Hepatocyte (in vitro differentiated cells): ENCODE measurements at regions not wholly inside any gene's neighbourhood (a gene's known extent, or its start where the extent isn't known, plus 50 kb on each side); places are given as distances from the start of the nearest gene placed in this dataset.

Experiments used
- DNase-seq: peaks from one replicate; pipeline ENCODE4 v3.0.0-alpha.2; 2016; ENCODE audit warnings: low spot score
- H2AFZ ChIP-seq: fragments of 200-600 bp; sonication (generic); 2 replicates; pipeline ENCODE4 v1.6.0; 2016; ENCODE audit warnings: antibody characterized with exemption, mild to moderate bottlenecking
- H3K27ac ChIP-seq: fragments of 200-600 bp; sonication (generic); 2 replicates; pipeline ENCODE4 v1.5.1; 2016; ENCODE audit warnings: mild to moderate bottlenecking
- H3K27me3 ChIP-seq: fragments of 200-600 bp; sonication (generic); 2 replicates; pipeline ENCODE4 v1.6.1; 2016
- H3K36me3 ChIP-seq: fragments of 200-600 bp; sonication (generic); replicated peaks from 2 replicates; pipeline ENCODE4 v1.5.1; 2016; ENCODE audit warnings: low read depth; ENCODE audit not compliant: insufficient read depth
- H3K4me1 ChIP-seq: fragments of 200-600 bp; sonication (generic); 2 replicates; pipeline ENCODE4 v1.5.1; 2016; ENCODE audit warnings: mild to moderate bottlenecking, moderate library complexity; ENCODE audit not compliant: insufficient read depth
- H3K4me2 ChIP-seq: fragments of 200-600 bp; sonication (generic); 2 replicates; pipeline ENCODE4 v1.6.0; 2016
- H3K4me3 ChIP-seq: fragments of 200-600 bp; sonication (generic); 2 replicates; pipeline ENCODE4 v1.5.1; 2016; ENCODE audit warnings: mild to moderate bottlenecking
- H3K79me2 ChIP-seq: fragments of 200-600 bp; sonication (generic); 2 replicates; pipeline ENCODE4 v1.6.0; 2017; ENCODE audit warnings: mild to moderate bottlenecking
- H3K9me2 ChIP-seq: fragments of 200-600 bp; sonication (generic); replicated peaks from 2 replicates; pipeline ENCODE4 v1.6.0; 2017; ENCODE audit warnings: mild to moderate bottlenecking; ENCODE audit not compliant: insufficient read depth
- H3K9me3 ChIP-seq: fragments of 200-600 bp; sonication (generic); 2 replicates; pipeline ENCODE4 v1.5.1; 2016; ENCODE audit warnings: low read depth, mild to moderate bottlenecking
- H4K20me1 ChIP-seq: fragments of 200-600 bp; sonication (generic); 2 replicates; pipeline ENCODE4 v1.6.0; 2016; ENCODE audit warnings: mild to moderate bottlenecking; ENCODE audit not compliant: insufficient read depth, poor library complexity, severe bottlenecking
- EZH2 ChIP-seq: fragments of 200-600 bp; sonication (generic); IDR thresholded peaks from 2 replicates; pipeline ENCODE4 v1.6.1; 2016; ENCODE audit warnings: antibody characterized with exemption, mild to moderate bottlenecking, borderline replicate concordance
- EZH2phosphoT487 ChIP-seq: fragments of 200-600 bp; sonication (generic); IDR thresholded peaks from one replicate; pipeline ENCODE4 v1.6.1; 2018; ENCODE audit warnings: antibody characterized with exemption, mild to moderate bottlenecking, low read depth, moderate library complexity; ENCODE audit not compliant: unreplicated experiment, severe bottlenecking
- WGBS: methylation state at CpG from one replicate; pipeline ENCODE4 v1.1.6; 2016; ENCODE audit warnings: low lambda C conversion rate; ENCODE audit errors: missing lambda C conversion rate; 5-methylcytosine and 5-hydroxymethylcytosine counted together
- TF ChIP-seq, protein P1 (sequence below): fragments of 200-600 bp; sonication (generic); IDR thresholded peaks from 2 replicates; pipeline ENCODE4 v1.5.1; 2016; ENCODE audit warnings: antibody characterized with exemption, mild to moderate bottlenecking; ENCODE audit not compliant: poor library complexity

- Histone ChIP-seq H3K4me2 (no peak overlapping the region), H3K4me3 (no peak overlapping the region), H3K36me3 (no peaks in the 10 kb centered on the region), H3K4me1 (no peaks in the 10 kb centered on the region), H3K9me2 (no peaks in the 10 kb centered on the region), H3K79me2 (no peaks in the 10 kb centered on the region), H4K20me1 (no peaks in the 10 kb centered on the region), H3K9me3 (no peaks in the 10 kb centered on the region), H3K27me3 (no peaks in the 10 kb centered on the region), H2AFZ (no peak overlapping the region), H3K27ac (no peak overlapping the region)
- 91% methylated on average over 3 of the region's 3 CpGs for WGBS
- DNase-seq, result no peak
- TF ChIP-seq, protein P1, sequence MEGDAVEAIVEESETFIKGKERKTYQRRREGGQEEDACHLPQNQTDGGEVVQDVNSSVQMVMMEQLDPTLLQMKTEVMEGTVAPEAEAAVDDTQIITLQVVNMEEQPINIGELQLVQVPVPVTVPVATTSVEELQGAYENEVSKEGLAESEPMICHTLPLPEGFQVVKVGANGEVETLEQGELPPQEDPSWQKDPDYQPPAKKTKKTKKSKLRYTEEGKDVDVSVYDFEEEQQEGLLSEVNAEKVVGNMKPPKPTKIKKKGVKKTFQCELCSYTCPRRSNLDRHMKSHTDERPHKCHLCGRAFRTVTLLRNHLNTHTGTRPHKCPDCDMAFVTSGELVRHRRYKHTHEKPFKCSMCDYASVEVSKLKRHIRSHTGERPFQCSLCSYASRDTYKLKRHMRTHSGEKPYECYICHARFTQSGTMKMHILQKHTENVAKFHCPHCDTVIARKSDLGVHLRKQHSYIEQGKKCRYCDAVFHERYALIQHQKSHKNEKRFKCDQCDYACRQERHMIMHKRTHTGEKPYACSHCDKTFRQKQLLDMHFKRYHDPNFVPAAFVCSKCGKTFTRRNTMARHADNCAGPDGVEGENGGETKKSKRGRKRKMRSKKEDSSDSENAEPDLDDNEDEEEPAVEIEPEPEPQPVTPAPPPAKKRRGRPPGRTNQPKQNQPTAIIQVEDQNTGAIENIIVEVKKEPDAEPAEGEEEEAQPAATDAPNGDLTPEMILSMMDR, result no peak
- TF ChIP-seq EZH2phosphoT487 (no peak), EZH2 (no peak)
These were observed 158.6 kb downstream of the ICE1 start for GRCh38 chr5:5581080-5581479.

DNA sequence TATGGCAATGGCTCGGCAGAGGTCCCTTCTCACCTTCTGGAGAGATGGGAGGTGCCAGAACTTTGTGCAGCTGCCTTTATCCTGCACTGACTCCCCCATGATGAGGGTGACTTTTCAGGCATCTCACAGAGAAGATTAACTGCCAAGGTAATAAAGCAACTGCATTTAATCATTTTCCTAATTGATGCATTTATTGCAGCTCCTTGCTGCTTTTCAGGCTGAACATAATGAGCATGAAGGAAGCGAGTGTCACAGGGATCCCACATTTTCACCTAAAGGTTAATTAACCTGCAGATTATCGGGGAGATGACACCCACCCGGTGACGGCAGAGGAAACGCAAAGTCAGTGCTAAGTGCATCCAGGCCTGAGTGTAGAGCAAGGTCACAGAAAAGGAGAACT lies 154.3 kb downstream of the ICE1 start:
- 91% methylated on average over 6 of the region's 6 CpGs for WGBS
- Histone ChIP-seq H3K9me2 (no peaks in the 10 kb centered on the region), H4K20me1 (no peaks in the 10 kb centered on the region), H3K4me1 (no peaks in the 10 kb centered on the region), H3K9me3 (no peaks in the 10 kb centered on the region), H3K27me3 (no peaks in the 10 kb centered on the region), H3K27ac (no peak overlapping the region), H3K4me2 (no peak overlapping the region), H2AFZ (no peak overlapping the region), H3K36me3 (no peaks in the 10 kb centered on the region), H3K79me2 (no peaks in the 10 kb centered on the region), H3K4me3 (no peak overlapping the region)
- TF ChIP-seq, protein P1, result no peak
- TF ChIP-seq EZH2phosphoT487, result no peak
- TF ChIP-seq EZH2, result no peak
- DNase-seq, result no peak

DNA sequence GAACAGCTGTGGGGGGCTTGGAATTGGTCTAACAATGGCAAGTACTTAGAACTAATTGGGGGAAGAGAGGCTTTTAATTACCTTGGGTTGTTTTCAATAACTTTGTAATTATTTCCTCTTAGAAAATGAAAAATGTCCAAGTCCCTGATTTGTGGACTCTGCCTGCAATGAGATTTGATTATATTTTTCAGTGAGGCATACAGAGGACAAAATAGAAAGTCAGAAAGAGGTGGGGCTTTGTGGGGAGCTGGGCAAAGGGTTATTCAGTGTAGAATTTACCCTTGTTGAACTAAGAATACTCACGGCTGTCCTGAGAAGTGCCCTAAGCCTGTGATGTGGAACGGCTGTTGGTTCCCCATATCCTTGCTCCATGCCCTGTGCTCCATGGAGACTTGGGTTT lies 153.0 kb downstream of the ICE1 start:
- H2AFZ ChIP-seq, result no peak overlapping the region
- H4K20me1 ChIP-seq, result no peaks in the 10 kb centered on the region
- H3K9me3 ChIP-seq, result no peaks in the 10 kb centered on the region
- H3K4me3 ChIP-seq, result no peak overlapping the region
- H3K9me2 ChIP-seq, result no peaks in the 10 kb centered on the region
- no peaks in the 10 kb centered on the region for H3K79me2 ChIP-seq
- no peaks in the 10 kb centered on the region for H3K4me1 ChIP-seq
- TF ChIP-seq EZH2, result no peak
- no peak for TF ChIP-seq EZH2phosphoT487
- no peaks in the 10 kb centered on the region for H3K27me3 ChIP-seq
- no peak overlapping the region for H3K4me2 ChIP-seq
- no peak overlapping the region for H3K27ac ChIP-seq
- H3K36me3 ChIP-seq, result no peaks in the 10 kb centered on the region
- 92% methylated on average over 2 of the region's 2 CpGs for WGBS
- no peak for DNase-seq

GRCh38 chr5:5573798-5574380 lies 151.4 kb downstream of the ICE1 start:
- no peak overlapping the region for H2AFZ ChIP-seq
- no peaks in the 10 kb centered on the region for H3K4me1 ChIP-seq

More at GRCh38 chr5:5573798-5574380, 151.4 kb downstream of the ICE1 start:
- Histone ChIP-seq H3K9me3 (no peaks in the 10 kb centered on the region), H3K36me3 (no peaks in the 10 kb centered on the region), H3K79me2 (no peaks in the 10 kb centered on the region), H3K27me3 (no peaks in the 10 kb centered on the region), H3K27ac (no peak overlapping the region), H3K4me2 (no peak overlapping the region), H3K9me2 (no peaks in the 10 kb centered on the region), H3K4me3 (no peak overlapping the region), H4K20me1 (no peaks in the 10 kb centered on the region)
- TF ChIP-seq EZH2phosphoT487, result no peak
- TF ChIP-seq, protein P1, result no peak
- no peak for TF ChIP-seq EZH2
- WGBS, result 92% methylated on average over 15 of the region's 15 CpGs
- DNase-seq, result no peak
